ENCODE measurements at regions not wholly inside any gene's neighbourhood (a gene's known extent, or its start where the extent isn't known, plus 50 kb on each side); places are given as distances from the start of the nearest gene placed in this dataset.

DNA sequence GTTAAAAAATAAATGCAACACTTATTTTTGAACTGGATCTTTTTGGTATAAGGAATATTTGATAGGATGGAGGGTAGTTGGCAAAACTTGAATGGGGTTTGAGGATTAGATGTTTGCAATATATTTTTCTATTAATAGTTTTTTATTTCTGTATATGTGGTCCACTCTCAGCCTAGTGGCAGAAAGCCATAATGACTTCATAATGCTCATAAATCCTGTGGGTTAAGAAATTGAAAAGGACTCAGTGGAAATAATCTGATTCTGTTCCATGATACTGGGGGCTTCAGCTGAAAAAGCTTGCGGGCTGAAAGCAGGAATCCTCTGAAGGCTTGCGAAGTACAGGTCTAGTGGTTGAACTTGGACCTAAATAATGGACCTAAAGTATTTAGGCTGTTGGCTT, 1028.6 kb upstream of the PRMT6 start (continued):
- TF ChIP-seq, protein P1, sequence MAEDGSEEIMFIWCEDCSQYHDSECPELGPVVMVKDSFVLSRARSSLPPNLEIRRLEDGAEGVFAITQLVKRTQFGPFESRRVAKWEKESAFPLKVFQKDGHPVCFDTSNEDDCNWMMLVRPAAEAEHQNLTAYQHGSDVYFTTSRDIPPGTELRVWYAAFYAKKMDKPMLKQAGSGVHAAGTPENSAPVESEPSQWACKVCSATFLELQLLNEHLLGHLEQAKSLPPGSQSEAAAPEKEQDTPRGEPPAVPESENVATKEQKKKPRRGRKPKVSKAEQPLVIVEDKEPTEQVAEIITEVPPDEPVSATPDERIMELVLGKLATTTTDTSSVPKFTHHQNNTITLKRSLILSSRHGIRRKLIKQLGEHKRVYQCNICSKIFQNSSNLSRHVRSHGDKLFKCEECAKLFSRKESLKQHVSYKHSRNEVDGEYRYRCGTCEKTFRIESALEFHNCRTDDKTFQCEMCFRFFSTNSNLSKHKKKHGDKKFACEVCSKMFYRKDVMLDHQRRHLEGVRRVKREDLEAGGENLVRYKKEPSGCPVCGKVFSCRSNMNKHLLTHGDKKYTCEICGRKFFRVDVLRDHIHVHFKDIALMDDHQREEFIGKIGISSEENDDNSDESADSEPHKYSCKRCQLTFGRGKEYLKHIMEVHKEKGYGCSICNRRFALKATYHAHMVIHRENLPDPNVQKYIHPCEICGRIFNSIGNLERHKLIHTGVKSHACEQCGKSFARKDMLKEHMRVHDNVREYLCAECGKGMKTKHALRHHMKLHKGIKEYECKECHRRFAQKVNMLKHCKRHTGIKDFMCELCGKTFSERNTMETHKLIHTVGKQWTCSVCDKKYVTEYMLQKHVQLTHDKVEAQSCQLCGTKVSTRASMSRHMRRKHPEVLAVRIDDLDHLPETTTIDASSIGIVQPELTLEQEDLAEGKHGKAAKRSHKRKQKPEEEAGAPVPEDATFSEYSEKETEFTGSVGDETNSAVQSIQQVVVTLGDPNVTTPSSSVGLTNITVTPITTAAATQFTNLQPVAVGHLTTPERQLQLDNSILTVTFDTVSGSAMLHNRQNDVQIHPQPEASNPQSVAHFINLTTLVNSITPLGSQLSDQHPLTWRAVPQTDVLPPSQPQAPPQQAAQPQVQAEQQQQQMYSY (CRISPR knock-in tag; IDR thresholded peaks at IDR 0.05) = no peak
- TF ChIP-seq, protein P2, sequence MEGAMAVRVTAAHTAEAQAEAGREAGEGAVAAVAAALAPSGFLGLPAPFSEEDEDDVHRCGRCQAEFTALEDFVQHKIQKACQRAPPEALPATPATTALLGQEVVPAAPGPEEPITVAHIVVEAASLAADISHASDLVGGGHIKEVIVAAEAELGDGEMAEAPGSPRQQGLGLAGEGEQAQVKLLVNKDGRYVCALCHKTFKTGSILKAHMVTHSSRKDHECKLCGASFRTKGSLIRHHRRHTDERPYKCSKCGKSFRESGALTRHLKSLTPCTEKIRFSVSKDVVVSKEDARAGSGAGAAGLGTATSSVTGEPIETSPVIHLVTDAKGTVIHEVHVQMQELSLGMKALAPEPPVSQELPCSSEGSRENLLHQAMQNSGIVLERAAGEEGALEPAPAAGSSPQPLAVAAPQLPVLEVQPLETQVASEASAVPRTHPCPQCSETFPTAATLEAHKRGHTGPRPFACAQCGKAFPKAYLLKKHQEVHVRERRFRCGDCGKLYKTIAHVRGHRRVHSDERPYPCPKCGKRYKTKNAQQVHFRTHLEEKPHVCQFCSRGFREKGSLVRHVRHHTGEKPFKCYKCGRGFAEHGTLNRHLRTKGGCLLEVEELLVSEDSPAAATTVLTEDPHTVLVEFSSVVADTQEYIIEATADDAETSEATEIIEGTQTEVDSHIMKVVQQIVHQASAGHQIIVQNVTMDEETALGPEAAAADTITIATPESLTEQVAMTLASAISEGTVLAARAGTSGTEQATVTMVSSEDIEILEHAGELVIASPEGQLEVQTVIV (IDR thresholded peaks at IDR 0.05; ENCODE audit: borderline replicate concordance, partially characterized antibody) = no peak

DNA sequence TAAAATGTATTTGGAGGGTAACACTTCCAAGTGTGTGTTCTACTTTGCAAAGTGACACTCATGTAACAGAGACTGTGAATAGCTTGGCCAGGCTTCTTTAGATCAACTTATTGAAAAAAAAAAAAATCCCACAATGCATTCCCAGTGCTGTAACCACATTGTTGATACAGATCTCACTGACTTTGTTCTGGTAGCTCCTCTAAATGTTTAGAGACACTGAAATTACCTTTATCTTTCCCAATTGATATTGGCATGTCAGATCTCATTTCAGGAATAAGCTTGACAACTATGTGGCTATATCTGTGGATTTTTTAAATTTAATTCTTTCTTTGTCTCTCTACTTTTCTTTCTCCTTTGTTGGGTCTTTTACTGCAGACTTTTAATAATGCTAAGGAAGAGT, 1018.9 kb upstream of the PRMT6 start:
- in situ Hi-C loops (cut with MboI) = no loop called here

More for the DNA sequence above, 1018.9 kb upstream of the PRMT6 start:
- no peak overlapping the region for H3K4me3 ChIP-seq
- ChIA-PET POLR2A (no interaction called here), SMC1A (ENCODE audit: uncharacterized antibody, unreplicated experiment) (no interaction called here), RAD21 (ENCODE audit: unreplicated experiment) (no interaction called here), CTCF (no interaction called here)
- no peak overlapping the region for H3K27ac ChIP-seq (ENCODE audit: control insufficient read depth, insufficient read depth)
- H3K4me2 ChIP-seq (ENCODE audit: control insufficient read depth, insufficient read depth) = no peak overlapping the region
- no TSS peak for BruUV-seq (replicated peaks)
- H3K27me3 ChIP-seq (replicated peaks in 1 of 2; ENCODE audit: control insufficient read depth in 2 of 2, insufficient read depth in 2 of 2, low read length in 1 of 2) = no peaks in the 10 kb centered on the region; a peak in 1 of 4 replicates
- no peaks in the 10 kb centered on the region for H3K4me1 ChIP-seq (ENCODE audit: control insufficient read depth, insufficient read depth, low read length)
- no peak overlapping the region for H2AFZ ChIP-seq (ENCODE audit: control insufficient read depth, low read depth, low read length)
- no peaks in the 10 kb centered on the region for H4K20me1 ChIP-seq (ENCODE audit: control insufficient read depth, insufficient read depth)
- FAIRE-seq (no peak), DNase-seq (ENCODE audit: low read depth, low spot score) (no peak), ATAC-seq (no peak)
- TF ChIP-seq, protein P3, sequence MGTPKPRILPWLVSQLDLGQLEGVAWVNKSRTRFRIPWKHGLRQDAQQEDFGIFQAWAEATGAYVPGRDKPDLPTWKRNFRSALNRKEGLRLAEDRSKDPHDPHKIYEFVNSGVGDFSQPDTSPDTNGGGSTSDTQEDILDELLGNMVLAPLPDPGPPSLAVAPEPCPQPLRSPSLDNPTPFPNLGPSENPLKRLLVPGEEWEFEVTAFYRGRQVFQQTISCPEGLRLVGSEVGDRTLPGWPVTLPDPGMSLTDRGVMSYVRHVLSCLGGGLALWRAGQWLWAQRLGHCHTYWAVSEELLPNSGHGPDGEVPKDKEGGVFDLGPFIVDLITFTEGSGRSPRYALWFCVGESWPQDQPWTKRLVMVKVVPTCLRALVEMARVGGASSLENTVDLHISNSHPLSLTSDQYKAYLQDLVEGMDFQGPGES (IDR thresholded peaks at IDR 0.05) = no peak
- TF ChIP-seq ZNF217 (IDR thresholded peaks at IDR 0.05) = no peak
- H3K79me2 ChIP-seq (ENCODE audit: control insufficient read depth, insufficient read depth, low read length) = no peaks in the 10 kb centered on the region
- no peaks in the 10 kb centered on the region for H3K9me3 ChIP-seq (replicated peaks; ENCODE audit: control insufficient read depth, insufficient read depth, low read length)
- intact Hi-C loops (cut with micrococcal nuclease; ENCODE audit: unreplicated experiment) = no loop called here
- no peaks in the 10 kb centered on the region for H3K36me3 ChIP-seq (ENCODE audit: control insufficient read depth in 2 of 2, insufficient read depth in 2 of 2, low read length in 1 of 2)
- H3K9ac ChIP-seq (ENCODE audit: control insufficient read depth, insufficient read depth, low read length) = no peak overlapping the region

Data from GM12878 (cell line).